ENCODE measurements at regions not wholly inside any gene's neighbourhood (a gene's known extent, or its start where the extent isn't known, plus 50 kb on each side); places are given as distances from the start of the nearest gene placed in this dataset.
A peak's percentile ranks its signal among the peaks of the same experiment; 100 is the strongest.

DNA sequence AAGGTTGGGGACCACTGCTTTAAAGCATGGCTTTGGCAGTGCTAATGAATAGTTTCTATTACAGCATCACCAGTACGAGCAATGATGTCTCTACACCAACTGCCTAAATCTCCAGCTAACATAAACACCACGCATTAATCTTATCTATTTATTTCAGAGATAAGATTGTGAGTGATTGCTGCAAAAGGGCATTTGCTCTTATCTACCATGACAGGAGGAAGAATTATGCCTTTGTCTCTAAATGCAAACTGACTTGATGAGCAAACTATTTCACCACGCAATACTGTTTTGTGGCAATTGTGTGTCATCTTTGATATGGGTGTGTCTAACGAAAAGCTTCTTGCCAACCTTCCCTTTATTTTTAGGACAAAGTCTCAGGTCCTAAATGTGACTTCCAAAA lies 684.9 kb downstream of the SORCS1 start:
- TF ChIP-seq EZH2phosphoT487 (IDR thresholded peaks at IDR 0.05; ENCODE audit: low read depth, severe bottlenecking, unreplicated experiment): no peak
- Histone ChIP-seq H3K79me2 (no peaks in the 10 kb centered on the region), H3K4me1 (ENCODE audit: insufficient read depth) (no peaks in the 10 kb centered on the region), H3K36me3 (replicated peaks; ENCODE audit: insufficient read depth, low read depth) (no peaks in the 10 kb centered on the region), H4K20me1 (ENCODE audit: insufficient read depth, poor library complexity, severe bottlenecking) (no peaks in the 10 kb centered on the region), H3K9me3 (ENCODE audit: low read depth) (no peaks in the 10 kb centered on the region), H3K27me3 (no peaks in the 10 kb centered on the region), H3K4me3 (no peak overlapping the region), H2AFZ (no peak overlapping the region), H3K9me2 (replicated peaks; ENCODE audit: insufficient read depth) (no peaks in the 10 kb centered on the region), H3K27ac (no peak overlapping the region), H3K4me2 (no peak overlapping the region)
- 34% methylated on average over 4 of the region's 4 CpGs for WGBS (ENCODE audit: low lambda C conversion rate, missing lambda C conversion rate)
- DNase-seq (ENCODE audit: low spot score): no peak

DNA sequence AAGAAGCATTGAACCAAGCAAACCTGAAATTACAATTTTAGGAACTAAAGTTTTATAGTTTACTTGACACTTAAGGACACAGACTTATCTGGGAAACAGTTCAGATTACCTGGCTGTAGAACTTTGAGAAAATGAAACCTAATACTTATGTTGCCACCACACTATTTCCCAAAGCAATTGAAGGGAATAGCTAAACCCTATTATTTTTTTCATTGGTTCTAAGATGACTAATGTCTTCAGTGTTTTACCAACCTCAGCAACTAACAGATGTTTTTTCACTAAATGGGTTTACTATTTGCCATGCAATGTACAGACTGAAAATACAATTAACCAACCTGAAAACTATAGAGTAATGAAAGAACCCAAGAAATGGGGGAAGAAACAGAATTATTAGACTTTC lies 689.6 kb downstream of the SORCS1 start:
- DNase-seq (ENCODE audit: low spot score): no peak
- Histone ChIP-seq H3K27ac (no peak overlapping the region), H2AFZ (no peak overlapping the region), H3K4me2 (no peak overlapping the region), H4K20me1 (ENCODE audit: insufficient read depth, poor library complexity, severe bottlenecking) (no peaks in the 10 kb centered on the region), H3K9me3 (ENCODE audit: low read depth) (no peaks in the 10 kb centered on the region), H3K79me2 (no peaks in the 10 kb centered on the region), H3K27me3 (no peaks in the 10 kb centered on the region), H3K36me3 (replicated peaks; ENCODE audit: insufficient read depth, low read depth) (no peaks in the 10 kb centered on the region), H3K9me2 (replicated peaks; ENCODE audit: insufficient read depth) (no peaks in the 10 kb centered on the region), H3K4me3 (no peak overlapping the region), H3K4me1 (ENCODE audit: insufficient read depth) (no peaks in the 10 kb centered on the region)
- TF ChIP-seq, protein P1, sequence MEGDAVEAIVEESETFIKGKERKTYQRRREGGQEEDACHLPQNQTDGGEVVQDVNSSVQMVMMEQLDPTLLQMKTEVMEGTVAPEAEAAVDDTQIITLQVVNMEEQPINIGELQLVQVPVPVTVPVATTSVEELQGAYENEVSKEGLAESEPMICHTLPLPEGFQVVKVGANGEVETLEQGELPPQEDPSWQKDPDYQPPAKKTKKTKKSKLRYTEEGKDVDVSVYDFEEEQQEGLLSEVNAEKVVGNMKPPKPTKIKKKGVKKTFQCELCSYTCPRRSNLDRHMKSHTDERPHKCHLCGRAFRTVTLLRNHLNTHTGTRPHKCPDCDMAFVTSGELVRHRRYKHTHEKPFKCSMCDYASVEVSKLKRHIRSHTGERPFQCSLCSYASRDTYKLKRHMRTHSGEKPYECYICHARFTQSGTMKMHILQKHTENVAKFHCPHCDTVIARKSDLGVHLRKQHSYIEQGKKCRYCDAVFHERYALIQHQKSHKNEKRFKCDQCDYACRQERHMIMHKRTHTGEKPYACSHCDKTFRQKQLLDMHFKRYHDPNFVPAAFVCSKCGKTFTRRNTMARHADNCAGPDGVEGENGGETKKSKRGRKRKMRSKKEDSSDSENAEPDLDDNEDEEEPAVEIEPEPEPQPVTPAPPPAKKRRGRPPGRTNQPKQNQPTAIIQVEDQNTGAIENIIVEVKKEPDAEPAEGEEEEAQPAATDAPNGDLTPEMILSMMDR (IDR thresholded peaks at IDR 0.05; ENCODE audit: poor library complexity): no peak
- TF ChIP-seq EZH2phosphoT487 (IDR thresholded peaks at IDR 0.05; ENCODE audit: low read depth, severe bottlenecking, unreplicated experiment) (no peak), EZH2 (IDR thresholded peaks at IDR 0.05; ENCODE audit: borderline replicate concordance) (no peak)

DNA sequence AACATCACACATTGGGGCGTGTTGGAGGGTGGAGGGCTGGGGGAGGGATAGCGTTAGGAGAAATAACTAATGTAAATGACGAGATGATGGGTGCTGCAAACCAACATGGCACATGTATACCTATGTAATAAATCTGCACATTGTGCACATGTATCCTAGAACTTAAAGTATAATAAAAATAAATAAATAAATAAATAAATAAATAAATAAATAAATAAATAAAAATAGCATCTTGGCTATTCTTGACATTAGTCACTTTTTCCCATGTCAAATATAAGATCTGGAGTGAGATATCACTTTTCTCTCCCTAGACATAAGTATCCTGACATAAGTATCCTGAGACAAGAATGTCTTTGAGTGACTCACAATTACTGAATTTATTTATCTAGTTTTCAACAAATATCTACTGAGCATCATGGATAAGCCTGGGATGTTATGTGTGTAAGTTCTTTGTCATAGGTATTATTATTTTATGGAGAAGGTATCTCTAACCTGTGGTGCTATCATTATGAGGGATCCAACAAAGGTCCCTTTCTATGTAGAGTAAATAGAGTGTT lies 691.3 kb downstream of the SORCS1 start:
- H4K20me1 ChIP-seq (ENCODE audit: insufficient read depth, poor library complexity, severe bottlenecking): no peaks in the 10 kb centered on the region
- H3K9me3 ChIP-seq (ENCODE audit: low read depth): no peaks in the 10 kb centered on the region
- no peak for DNase-seq (ENCODE audit: low spot score)
- no peaks in the 10 kb centered on the region for H3K4me1 ChIP-seq (ENCODE audit: insufficient read depth)
- H3K79me2 ChIP-seq: no peaks in the 10 kb centered on the region
- no peaks in the 10 kb centered on the region for H3K27me3 ChIP-seq
- TF ChIP-seq, protein P1 (IDR thresholded peaks at IDR 0.05; ENCODE audit: poor library complexity): no peak
- no peak for TF ChIP-seq EZH2phosphoT487 (IDR thresholded peaks at IDR 0.05; ENCODE audit: low read depth, severe bottlenecking, unreplicated experiment)
- TF ChIP-seq EZH2 (IDR thresholded peaks at IDR 0.05; ENCODE audit: borderline replicate concordance): no peak
- no peaks in the 10 kb centered on the region for H3K9me2 ChIP-seq (replicated peaks; ENCODE audit: insufficient read depth)
- WGBS (ENCODE audit: low lambda C conversion rate, missing lambda C conversion rate): 88% methylated on average over 3 of the region's 3 CpGs
- H2AFZ ChIP-seq: no peak overlapping the region
- H3K4me3 ChIP-seq: no peak overlapping the region
- H3K27ac ChIP-seq: no peak overlapping the region
- no peak overlapping the region for H3K4me2 ChIP-seq
- no peaks in the 10 kb centered on the region for H3K36me3 ChIP-seq (replicated peaks; ENCODE audit: insufficient read depth, low read depth)

GRCh38 chr10:106467506-106467905 lies 697.0 kb downstream of the SORCS1 start:
- H4K20me1 ChIP-seq (ENCODE audit: insufficient read depth, poor library complexity, severe bottlenecking): no peaks in the 10 kb centered on the region
- no peak overlapping the region for H3K4me3 ChIP-seq
- 82% methylated on average over 6 of the region's 6 CpGs for WGBS (ENCODE audit: low lambda C conversion rate, missing lambda C conversion rate)
- no peak overlapping the region for H3K27ac ChIP-seq
- TF ChIP-seq EZH2 (IDR thresholded peaks at IDR 0.05; ENCODE audit: borderline replicate concordance) (no peak), EZH2phosphoT487 (IDR thresholded peaks at IDR 0.05; ENCODE audit: low read depth, severe bottlenecking, unreplicated experiment) (no peak)
- TF ChIP-seq, protein P1 (IDR thresholded peaks at IDR 0.05; ENCODE audit: poor library complexity): no peak
- no peaks in the 10 kb centered on the region for H3K79me2 ChIP-seq
- no peak overlapping the region for H3K4me2 ChIP-seq
- no peaks in the 10 kb centered on the region for H3K4me1 ChIP-seq (ENCODE audit: insufficient read depth)
- no peaks in the 10 kb centered on the region for H3K9me3 ChIP-seq (ENCODE audit: low read depth)
- H3K9me2 ChIP-seq (replicated peaks; ENCODE audit: insufficient read depth): no peaks in the 10 kb centered on the region
- DNase-seq (ENCODE audit: low spot score): peak; percentile 3
- no peaks in the 10 kb centered on the region for H3K27me3 ChIP-seq
- H3K36me3 ChIP-seq (replicated peaks; ENCODE audit: insufficient read depth, low read depth): no peaks in the 10 kb centered on the region
- no peak overlapping the region for H2AFZ ChIP-seq
